ENCODE measurements at regions not wholly inside any gene's neighbourhood (a gene's known extent, or its start where the extent isn't known, plus 50 kb on each side); places are given as distances from the start of the nearest gene placed in this dataset.

GRCh38 chr2:67848551-67849285, 214.1 kb downstream of the C1D start:
- Histone ChIP-seq H3K4me1 (replicated peaks in 1 of 2) (peaks cover 0 to 4% of the 10 kb centered on the region in 2 donors), H3K9me3 (replicated peaks in 1 of 3) (no peaks in the 10 kb centered on the region), H3K36me3 (replicated peaks in 1 of 2) (no peaks in the 10 kb centered on the region), H3K27me3 (peaks cover 3% of the 10 kb centered on the region), H3K27ac (no peak overlapping the region), H3K4me3 (no peak overlapping the region)
- intact Hi-C loops (cut with DNase I) = loop anchor here in 1 of 2 donors (10.0 kb wide), 1 partner anchor 524 kb away; no protein-coding TSS in a partner anchor
- WGBS, 4 donors = 77 to 85% (median 83%) methylated on average over 6 of the region's 6 CpGs
- DNase-seq = no peak
- TF ChIP-seq CTCF (IDR thresholded peaks at IDR 0.05) (no peak), POLR2A (IDR thresholded peaks at IDR 0.05) (no peak)

- WGBS, 4 donors = 76 to 89% (median 83%) methylated on average over 3 of the region's 3 CpGs
- Histone ChIP-seq H3K4me1 (replicated peaks in 1 of 2) (peaks cover 0 to 4% of the 10 kb centered on the region in 2 donors), H3K27ac (no peak overlapping the region), H3K4me3 (no peak overlapping the region), H3K36me3 (replicated peaks in 1 of 2) (no peaks in the 10 kb centered on the region), H3K27me3 (peaks cover 3% of the 10 kb centered on the region), H3K9me3 (replicated peaks in 1 of 3) (no peaks in the 10 kb centered on the region)
- no peak for DNase-seq
- intact Hi-C loops (cut with DNase I) = no loop called here
- TF ChIP-seq CTCF (IDR thresholded peaks at IDR 0.05) (no peak), POLR2A (IDR thresholded peaks at IDR 0.05) (no peak)
Measured at GRCh38 chr2:67851016-67851415, 211.8 kb downstream of the C1D start.

GRCh38 chr2:67851956-67852824, 210.6 kb downstream of the C1D start:
- H3K27ac ChIP-seq = no peak overlapping the region
- H3K36me3 ChIP-seq (replicated peaks in 1 of 2) = no peaks in the 10 kb centered on the region
- H3K9me3 ChIP-seq (replicated peaks in 1 of 3) = no peaks in the 10 kb centered on the region
- no peaks in the 10 kb centered on the region for H3K4me1 ChIP-seq (replicated peaks in 1 of 2)
- intact Hi-C loops (cut with DNase I) = no loop called here
- 65 to 76% (median 73%) methylated on average over 8 of the region's 8 CpGs for WGBS, 4 donors
- peaks cover 3% of the 10 kb centered on the region for H3K27me3 ChIP-seq
- DNase-seq = no peak
- TF ChIP-seq CTCF (IDR thresholded peaks at IDR 0.05) (no peak), POLR2A (IDR thresholded peaks at IDR 0.05) (no peak)
- no peak overlapping the region for H3K4me3 ChIP-seq

- 68 to 75% (median 69%) methylated on average over 6 of the region's 6 CpGs for WGBS, 4 donors
Measured at GRCh38 chr2:67854103-67854743, 208.6 kb downstream of the C1D start.

More at GRCh38 chr2:67854103-67854743, 208.6 kb downstream of the C1D start:
- no peak overlapping the region for H3K4me3 ChIP-seq
- H3K27ac ChIP-seq = no peak overlapping the region
- no peaks in the 10 kb centered on the region for H3K36me3 ChIP-seq (replicated peaks in 1 of 2)
- no peaks in the 10 kb centered on the region for H3K4me1 ChIP-seq (replicated peaks in 1 of 2)
- TF ChIP-seq POLR2A (IDR thresholded peaks at IDR 0.05) (no peak), CTCF (IDR thresholded peaks at IDR 0.05) (no peak)
- intact Hi-C loops (cut with DNase I) = no loop called here
- peaks cover 3% of the 10 kb centered on the region for H3K27me3 ChIP-seq
- no peak for DNase-seq
- H3K9me3 ChIP-seq (replicated peaks in 1 of 3) = no peaks in the 10 kb centered on the region

Data from adrenal gland (tissue), 9 donors.